HepG2 (cell line): ENCODE measurements at regions not wholly inside any gene's neighbourhood (a gene's known extent, or its start where the extent isn't known, plus 50 kb on each side); places are given as distances from the start of the nearest gene placed in this dataset.

Source experiments
- ETS1 ChIP-seq: sonication (generic); formaldehyde crosslinking; IDR thresholded peaks from 2 replicates; pipeline ENCODE4 v1.4.0; 2020; ENCODE audit warnings: missing genetic modification reagents
- HOXD1 ChIP-seq: sonication (generic); formaldehyde crosslinking; IDR thresholded peaks from 2 replicates; pipeline ENCODE4 v1.5.0; 2020; ENCODE audit warnings: missing genetic modification reagents
- IKZF1 ChIP-seq: fragments of 450-650 bp; IDR thresholded peaks from 2 replicates; pipeline ENCODE4 v1.7.1; 2016
- IRF1 ChIP-seq: sonication (generic); formaldehyde crosslinking; IDR thresholded peaks from 2 replicates; pipeline ENCODE4 v1.4.0; 2020; ENCODE audit warnings: low read depth, mild to moderate bottlenecking, missing genetic modification reagents
- KLF15 ChIP-seq: sonication (generic); formaldehyde crosslinking; IDR thresholded peaks from 2 replicates; pipeline ENCODE4 v1.8.1; 2023; ENCODE audit warnings: borderline replicate concordance, mild to moderate bottlenecking, inconsistent platforms, missing genetic modification reagents, mixed read lengths
- ONECUT2 ChIP-seq: sonication (generic); formaldehyde crosslinking; IDR thresholded peaks from 2 replicates; pipeline ENCODE4 v1.4.0; 2020; ENCODE audit warnings: missing genetic modification reagents
- POGZ ChIP-seq: sonication (generic); formaldehyde crosslinking; IDR thresholded peaks from 2 replicates; pipeline ENCODE4 v1.4.0; 2020; ENCODE audit warnings: mild to moderate bottlenecking, missing genetic modification reagents
- SRY ChIP-seq: sonication (generic); formaldehyde crosslinking; IDR thresholded peaks from 2 replicates; pipeline ENCODE4 v1.8.0; 2022; ENCODE audit warnings: mild to moderate bottlenecking, missing genetic modification reagents
- SSRP1 ChIP-seq: IDR thresholded peaks from 2 replicates; pipeline ENCODE4 v1.6.1; 2016; ENCODE audit warnings: control low read depth
- TCF12 ChIP-seq, 2 experiments: fragments of 450-650 bp in 1 of 2; sonication (generic) in 1 of 2; formaldehyde crosslinking in 1 of 2; IDR thresholded peaks; 2 replicates each; pipeline versions ENCODE4 v1.6.1 to v1.8.0; 2017 to 2022; ENCODE audit warnings: antibody characterized with exemption in 1 of 2, mild to moderate bottlenecking in 1 of 2, missing genetic modification reagents in 1 of 2, moderate library complexity in 1 of 2
- TCF7 ChIP-seq: sonication (generic); IDR thresholded peaks from 2 replicates; pipeline ENCODE4 v1.6.1; 2016; ENCODE audit warnings: antibody characterized with exemption, low read depth
- THAP9 ChIP-seq: sonication (generic); formaldehyde crosslinking; IDR thresholded peaks from 2 replicates; pipeline ENCODE4; 2020; ENCODE audit warnings: missing genetic modification reagents, mild to moderate bottlenecking, borderline replicate concordance
- ZNF280B ChIP-seq: sonication (generic); formaldehyde crosslinking; IDR thresholded peaks from 2 replicates; pipeline ENCODE4 v1.5.0; 2020; ENCODE audit warnings: missing genetic modification reagents, mild to moderate bottlenecking, borderline replicate concordance
- ZNF34 ChIP-seq: sonication (generic); formaldehyde crosslinking; IDR thresholded peaks from 2 replicates; pipeline ENCODE4 v1.4.0; 2020; ENCODE audit warnings: mild to moderate bottlenecking, missing genetic modification reagents, borderline replicate concordance
- ZNF557 ChIP-seq: sonication (generic); formaldehyde crosslinking; IDR thresholded peaks from 2 replicates; pipeline ENCODE4 v1.4.0; 2020; ENCODE audit warnings: missing genetic modification reagents
- ZNF563 ChIP-seq: sonication (generic); formaldehyde crosslinking; IDR thresholded peaks from 2 replicates; pipeline ENCODE4 v1.8.0; 2022; ENCODE audit warnings: mild to moderate bottlenecking, moderate library complexity, missing genetic modification reagents
- ZNF567 ChIP-seq: sonication (generic); formaldehyde crosslinking; IDR thresholded peaks from 2 replicates; pipeline ENCODE4 v1.8.1; 2023; ENCODE audit warnings: mild to moderate bottlenecking, missing genetic modification reagents, borderline replicate concordance
- ZNF597 ChIP-seq: sonication (generic); formaldehyde crosslinking; IDR thresholded peaks from 2 replicates; pipeline ENCODE4 v1.5.0; 2020; ENCODE audit warnings: missing genetic modification reagents
- ZNF891 ChIP-seq: sonication (generic); formaldehyde crosslinking; IDR thresholded peaks from 2 replicates; pipeline ENCODE4 v1.5.0; 2020; ENCODE audit warnings: mild to moderate bottlenecking, missing genetic modification reagents
- ZUFSP ChIP-seq: sonication (generic); formaldehyde crosslinking; IDR thresholded peaks from 2 replicates; pipeline ENCODE4 v1.9.0; 2021; ENCODE audit warnings: missing genetic modification reagents, mild to moderate bottlenecking, borderline replicate concordance

GRCh38 chr19:56955637-56956216, 115.2 kb upstream of the PEG3 start (continued):
- TF ChIP-seq ZUFSP (CRISPR knock-in tag) (no peak), SRY (CRISPR knock-in tag) (peak; percentile 72; the same call in 1 of the 2 replicates), ZNF891 (CRISPR knock-in tag) (no peak), SSRP1 (CRISPR knock-in tag) (peak; percentile 96; the same call in 1 of the 2 replicates), KLF15 (peak; percentile 31; the same call in 1 of the 2 replicates), ZNF557 (CRISPR knock-in tag) (peak; percentile 95; the same call in 1 of the 2 replicates), TCF7 (peak; percentile 69), ONECUT2 (peak; percentile 75), IRF1 (CRISPR knock-in tag) (no peak), ZNF563 (CRISPR knock-in tag) (peak; percentile 78), POGZ (CRISPR knock-in tag) (peak; percentile 92), ZNF34 (CRISPR knock-in tag) (no peak), ZNF597 (no peak), ETS1 (CRISPR knock-in tag) (peak; percentile 76; the same call in 1 of the 2 replicates), ZNF567 (CRISPR knock-in tag) (peak; percentile 95; the same call in 1 of the 2 replicates), IKZF1 (no peak), HOXD1 (CRISPR knock-in tag) (peak; percentile 93), TCF12 (IDR thresholded peaks at IDR 0.05) (no peak), TCF12 (CRISPR knock-in tag; IDR thresholded peaks at IDR 0.05) (peak; percentile 99), ZNF280B (no peak; the same call in 1 of the 2 replicates), THAP9 (CRISPR knock-in tag) (peak; percentile 74; the same call in 1 of the 2 replicates)
